ENCODE measurements at regions not wholly inside any gene's neighbourhood (a gene's known extent, or its start where the extent isn't known, plus 50 kb on each side); places are given as distances from the start of the nearest gene placed in this dataset.

GRCh38 chr3:178028933-178029332 is 507.3 kb upstream of the KCNMB2 start:
- no peak for DNase-seq (ENCODE audit: low read depth)

GRCh38 chr3:178036451-178037144 is 499.6 kb upstream of the KCNMB2 start:
- DNase-seq (ENCODE audit: low read depth) = no peak

GRCh38 chr3:178041931-178042330 is 494.3 kb upstream of the KCNMB2 start:
- DNase-seq (ENCODE audit: low read depth) = no peak

- DNase-seq (ENCODE audit: low read depth) = no peak
Measured at GRCh38 chr3:178042376-178042775, 493.9 kb upstream of the KCNMB2 start.

GRCh38 chr3:178043084-178043483 is 493.2 kb upstream of the KCNMB2 start:
- no peak for DNase-seq (ENCODE audit: low read depth)

- no peak for DNase-seq (ENCODE audit: low read depth)
Measured at GRCh38 chr3:178044320-178044719, 491.9 kb upstream of the KCNMB2 start.

- DNase-seq (ENCODE audit: low read depth) = no peak
Measured at GRCh38 chr3:178047496-178047895, 488.7 kb upstream of the KCNMB2 start.

- DNase-seq (ENCODE audit: low read depth) = no peak
Measured at GRCh38 chr3:178048768-178049167, 487.5 kb upstream of the KCNMB2 start.

- no peak for DNase-seq (ENCODE audit: low read depth)
Measured at GRCh38 chr3:178054471-178054870, 481.8 kb upstream of the KCNMB2 start.

GRCh38 chr3:178055939-178056338 is 480.3 kb upstream of the KCNMB2 start:
- no peak for DNase-seq (ENCODE audit: low read depth)

GRCh38 chr3:178056868-178057267 is 479.4 kb upstream of the KCNMB2 start:
- DNase-seq (ENCODE audit: low read depth) = no peak

GRCh38 chr3:178058629-178059028 is 477.6 kb upstream of the KCNMB2 start:
- DNase-seq (ENCODE audit: low read depth) = no peak

- no peak for DNase-seq (ENCODE audit: low read depth)
Measured at GRCh38 chr3:178059119-178059518, 477.1 kb upstream of the KCNMB2 start.

- DNase-seq (ENCODE audit: low read depth) = no peak
Measured at GRCh38 chr3:178059836-178060235, 476.4 kb upstream of the KCNMB2 start.

- no peak for DNase-seq (ENCODE audit: low read depth)
Measured at GRCh38 chr3:178060407-178060806, 475.8 kb upstream of the KCNMB2 start.

GRCh38 chr3:178062126-178062525 is 474.1 kb upstream of the KCNMB2 start:
- no peak for DNase-seq (ENCODE audit: low read depth)

- DNase-seq (ENCODE audit: low read depth) = peak; percentile 70
Measured at GRCh38 chr3:178063461-178063860, 472.8 kb upstream of the KCNMB2 start.

GRCh38 chr3:178067721-178068120 is 468.5 kb upstream of the KCNMB2 start:
- no peak for DNase-seq (ENCODE audit: low read depth)

GRCh38 chr3:178072391-178073305 is 463.6 kb upstream of the KCNMB2 start:
- no peak for DNase-seq (ENCODE audit: low read depth)

GRCh38 chr3:178073366-178073765 is 462.9 kb upstream of the KCNMB2 start:
- no peak for DNase-seq (ENCODE audit: low read depth)

GRCh38 chr3:178075344-178075743 is 460.9 kb upstream of the KCNMB2 start:
- no peak for DNase-seq (ENCODE audit: low read depth)

GRCh38 chr3:178078953-178079352 is 457.3 kb upstream of the KCNMB2 start:
- DNase-seq (ENCODE audit: low read depth) = no peak

GRCh38 chr3:178079966-178080365 is 456.3 kb upstream of the KCNMB2 start:
- DNase-seq (ENCODE audit: low read depth) = no peak

Data from HT1080 (cell line).